CD4-positive, alpha-beta T cell treated with Interleukin-2 at 100 ng/mL for 4 hours (primary cell): ENCODE measurements at regions not wholly inside any gene's neighbourhood (a gene's known extent, or its start where the extent isn't known, plus 50 kb on each side); places are given as distances from the start of the nearest gene placed in this dataset.
A peak's percentile ranks its signal among the peaks of the same experiment; 100 is the strongest.

Experiments used
- DNase-seq: peaks from one replicate; pipeline ENCODE4 v3.0.0-alpha.2; 2020; ENCODE audit warnings: low spot score

- DNase-seq = peak; percentile 31
Observed at GRCh38 chr16:79370736-79371135, 229.8 kb downstream of the MAF start.

GRCh38 chr16:79369796-79370195 is 230.7 kb downstream of the MAF start:
- no peak for DNase-seq

GRCh38 chr16:79367822-79368221 is 232.7 kb downstream of the MAF start:
- DNase-seq = no peak

GRCh38 chr16:79366635-79367034 is 233.9 kb downstream of the MAF start:
- no peak for DNase-seq

- no peak for DNase-seq
Observed at GRCh38 chr16:79365702-79366101, 234.8 kb downstream of the MAF start.

GRCh38 chr16:79363484-79363883 is 237.1 kb downstream of the MAF start:
- no peak for DNase-seq

GRCh38 chr16:79363035-79363434 is 237.5 kb downstream of the MAF start:
- DNase-seq = no peak

- peak; percentile 7 for DNase-seq
Observed at GRCh38 chr16:79362300-79362970, 238.1 kb downstream of the MAF start.

- DNase-seq = no peak
Observed at GRCh38 chr16:79361132-79361751, 239.3 kb downstream of the MAF start.

GRCh38 chr16:79360267-79360666 is 240.3 kb downstream of the MAF start:
- DNase-seq = no peak

GRCh38 chr16:79359082-79359481 is 241.5 kb downstream of the MAF start:
- no peak for DNase-seq

- DNase-seq = no peak
Observed at GRCh38 chr16:79358188-79358587, 242.3 kb downstream of the MAF start.

- no peak for DNase-seq
Observed at GRCh38 chr16:79355600-79356358, 244.8 kb downstream of the MAF start.

GRCh38 chr16:79351927-79352326 is 248.6 kb downstream of the MAF start:
- no peak for DNase-seq

GRCh38 chr16:79349803-79350202 is 250.7 kb downstream of the MAF start:
- no peak for DNase-seq

GRCh38 chr16:79348521-79349306 is 251.8 kb downstream of the MAF start:
- no peak for DNase-seq

GRCh38 chr16:79347277-79347676 is 253.3 kb downstream of the MAF start:
- DNase-seq = no peak

GRCh38 chr16:79339863-79340262 is 260.7 kb downstream of the MAF start:
- no peak for DNase-seq

GRCh38 chr16:79337906-79338305 is 262.6 kb downstream of the MAF start:
- DNase-seq = no peak

- no peak for DNase-seq
Observed at GRCh38 chr16:79336437-79337229, 263.9 kb downstream of the MAF start.

GRCh38 chr16:79334127-79334526 is 266.4 kb downstream of the MAF start:
- DNase-seq = peak; percentile 29

- no peak for DNase-seq
Observed at GRCh38 chr16:79331066-79331465, 269.5 kb downstream of the MAF start.
